A549 (cell line): ENCODE measurements at regions not wholly inside any gene's neighbourhood (a gene's known extent, or its start where the extent isn't known, plus 50 kb on each side); places are given as distances from the start of the nearest gene placed in this dataset.
A peak's percentile ranks its signal among the peaks of the same experiment; 100 is the strongest.

ENCODE experiments used
- ATAC-seq, 2 experiments: fragments of 200-7000 bp in 1 of 2; fragments of >200 bp in 1 of 2; cut with Nextera tagmentation in 1 of 2; cut with Tn5 transposase in 1 of 2; 3 replicates each; pipeline versions ENCODE4 v1.8.0 to v1.9.1; 2018 to 2020; ENCODE audit warnings: mild to moderate bottlenecking in 1 of 2, moderate library complexity in 1 of 2
- CTCF ChIA-PET: fragments of 300-600 bp; sonication (Branson Sonifier 250); formaldehyde crosslinking; extraction: SDS; loops from one replicate; lab custom pipeline; 2021; ENCODE audit warnings: antibody characterized with exemption, inconsistent platforms; lab: Yijun Ruan, JAX
- POLR2A ChIA-PET: fragments of 350-600 bp; formaldehyde crosslinking; extraction: SDS; loops from one replicate; lab custom pipeline; 2021; ENCODE audit warnings: antibody characterized with exemption, inconsistent platforms; lab: Yijun Ruan, JAX
- DNase-seq, 2 experiments: peaks; one replicate each; pipeline versions ENCODE4 v3.0.0 to v3.0.0-alpha.2; 2011 to 2016; ENCODE audit warnings: low read depth in 1 of 2, low spot score in 1 of 2
- FAIRE-seq: peaks from 2 replicates; lab custom pipeline; 2011; peaks lifted over from hg19 to GRCh38; lab: Jason Lieb, UNC
- H3K27ac ChIP-seq, 2 experiments: fragments of >200 bp; sonication (Bioruptor Twin); formaldehyde crosslinking; 3 replicates each; pipeline ENCODE4 v1.5.1; 2016 to 2017
- H3K4me1 ChIP-seq: fragments of >200 bp; sonication (Bioruptor Twin); formaldehyde crosslinking; 3 replicates; pipeline ENCODE4 v1.6.1; 2016
- H3K4me2 ChIP-seq: fragments of >200 bp; sonication (Bioruptor Twin); formaldehyde crosslinking; 3 replicates; pipeline ENCODE4 v1.6.1; 2016
- H3K4me3 ChIP-seq: fragments of >200 bp; sonication (Bioruptor Twin); formaldehyde crosslinking; 3 replicates; pipeline ENCODE4 v1.5.1; 2016
- H3K9me3 ChIP-seq: fragments of >200 bp; sonication (Bioruptor Twin); formaldehyde crosslinking; 3 replicates; pipeline ENCODE4 v1.6.1; 2016
- ATOH8 ChIP-seq: fragments of 250-450 bp; sonication (Bioruptor Pico); IDR thresholded peaks from 2 replicates; pipeline ENCODE4 v1.5.0; 2020; ENCODE audit warnings: low read depth, mild to moderate bottlenecking, moderate library complexity
- CEBPB ChIP-seq, 2 experiments: fragments of >200 bp in 1 of 2; sonication (Bioruptor Twin) in 1 of 2; formaldehyde crosslinking in 1 of 2; IDR thresholded peaks; 2 replicates each; pipeline ENCODE4 v1.6.1; 2012 to 2016
- E2F6 ChIP-seq: IDR thresholded peaks from 2 replicates; pipeline ENCODE4 v1.6.1; 2012; ENCODE audit warnings: low read depth, borderline replicate concordance
- FOSL2 ChIP-seq, 2 experiments: fragments of 450-650 bp in 1 of 2; fragments of >200 bp in 1 of 2; sonication (Bioruptor Twin) in 1 of 2; formaldehyde crosslinking; IDR thresholded peaks; 2 replicates each; pipeline versions ENCODE4 v1.5.0 to v1.6.1; 2016 to 2020; ENCODE audit warnings: mild to moderate bottlenecking in 1 of 2, moderate library complexity in 1 of 2
- HMGXB4 ChIP-seq: fragments of 250-450 bp; sonication (Bioruptor Pico); IDR thresholded peaks from 2 replicates; pipeline ENCODE4 v1.5.0; 2021; ENCODE audit warnings: mild to moderate bottlenecking, moderate library complexity, borderline replicate concordance
- JUN ChIP-seq, 2 experiments: fragments of >200 bp; sonication (Bioruptor Twin); formaldehyde crosslinking; IDR thresholded peaks; 2 replicates in 1 of 2; 3 replicates in 1 of 2; pipeline ENCODE4 v1.6.1; 2016 to 2017
- KDM5A ChIP-seq: fragments of 200-600 bp; sonication (generic); IDR thresholded peaks from 2 replicates; pipeline ENCODE4 v1.6.1; 2016; ENCODE audit warnings: antibody characterized with exemption, mild to moderate bottlenecking
- MAX ChIP-seq: IDR thresholded peaks from 2 replicates; pipeline ENCODE4 v1.6.1; 2012
- MAZ ChIP-seq: fragments of 150-350 bp; IDR thresholded peaks from 2 replicates; pipeline ENCODE4 v1.6.1; 2014; ENCODE audit warnings: antibody characterized with exemption, low read depth, low read length, borderline replicate concordance
- MYC ChIP-seq: IDR thresholded peaks from 2 replicates; pipeline ENCODE4 v1.6.1; 2012; ENCODE audit warnings: mild to moderate bottlenecking, inconsistent platforms, low read length, improper control_type of control experiment, borderline replicate concordance
- NFE2L2 ChIP-seq: fragments of 150-350 bp; conservative IDR thresholded peaks from 2 replicates; pipeline ENCODE4 v1.6.1; 2014; ENCODE audit warnings: low read length
- POLR2AphosphoS2 ChIP-seq: conservative IDR thresholded peaks from 2 replicates; pipeline ENCODE4 v1.6.1; 2012; ENCODE audit warnings: low read length, improper control_type of control experiment, inconsistent platforms
- RAD21 ChIP-seq, 2 experiments: fragments of >200 bp in 1 of 2; sonication (Bioruptor Twin) in 1 of 2; formaldehyde crosslinking in 1 of 2; IDR thresholded peaks in 1 of 2; conservative IDR thresholded peaks in 1 of 2; 2 replicates in 1 of 2; 3 replicates in 1 of 2; pipeline ENCODE4 v1.6.1; 2012 to 2018; ENCODE audit warnings: inconsistent platforms in 1 of 2
- RARB ChIP-seq: fragments of 250-450 bp; sonication (Bioruptor Pico); IDR thresholded peaks from 2 replicates; pipeline ENCODE4 v1.8.0; 2021; ENCODE audit warnings: mild to moderate bottlenecking, moderate library complexity
- USF2 ChIP-seq: fragments of 450-650 bp; IDR thresholded peaks from 2 replicates; pipeline ENCODE4 v1.6.1; 2014; ENCODE audit warnings: antibody characterized with exemption
- ZNF302 ChIP-seq: fragments of 250-450 bp; sonication (Bioruptor Pico); IDR thresholded peaks from 2 replicates; pipeline ENCODE4 v1.9.0; 2021; ENCODE audit warnings: inconsistent platforms, mild to moderate bottlenecking, moderate library complexity
- WGBS: methylation state at CpG from one replicate; pipeline ENCODE4 v1.1.6; 2017; ENCODE audit errors: missing lambda C conversion rate; 5-methylcytosine and 5-hydroxymethylcytosine counted together
- small RNA-seq, 6 experiments: library from RNA; depleted of rRNA; stranded (forward); fragments of <200 nt; gene quantifications; one replicate each; pipeline ENCODE3, GENCODE V24; 2012
- TF ChIP-seq, protein P1 (sequence below): fragments of >200 bp; sonication (Bioruptor Twin); formaldehyde crosslinking; IDR thresholded peaks from 2 replicates; pipeline ENCODE4 v1.6.1; 2016

DNA sequence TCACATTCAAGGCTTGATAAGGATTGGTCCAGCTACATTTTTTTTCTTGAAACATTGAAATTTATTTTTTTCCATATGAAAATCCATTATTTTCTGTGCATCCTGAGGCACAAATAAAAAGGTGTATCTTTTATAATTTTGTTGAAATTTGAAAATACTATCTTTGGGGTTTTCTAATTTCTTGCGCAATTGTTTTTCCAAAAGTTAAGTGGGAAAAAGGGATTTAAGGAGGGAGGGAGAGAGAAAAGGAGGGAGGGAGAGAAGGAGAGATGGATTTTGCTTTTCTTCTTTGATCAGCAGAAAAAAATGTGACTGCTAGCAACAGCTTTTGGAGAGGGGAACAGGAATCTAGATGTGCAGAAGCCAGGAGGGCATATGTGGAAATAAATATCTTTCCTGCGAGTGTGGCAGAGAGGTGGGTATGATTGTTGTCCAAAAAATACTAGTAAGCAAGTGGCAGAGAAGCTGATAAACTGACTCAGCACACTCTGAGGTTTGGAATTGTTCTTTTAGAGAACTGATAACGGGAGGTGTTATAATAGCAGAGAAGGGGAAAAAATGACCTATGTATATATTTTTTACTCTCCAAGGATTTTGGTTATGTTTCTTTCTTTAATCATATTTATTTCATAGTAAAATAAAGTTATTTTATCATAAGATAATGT lies 61.2 kb upstream of the EDNRB start:
- Histone ChIP-seq H3K4me2 (no peak overlapping the region), H3K4me3 (no peak overlapping the region), H3K4me1 (no peaks in the 10 kb centered on the region; the same call in 2 of the 3 replicates), H3K27ac (peak overlapping the region in 1 of 2 experiments; percentile 28; a peak in 1 of 6 replicates), H3K9me3 (no peaks in the 10 kb centered on the region)
- no peak for TF ChIP-seq POLR2AphosphoS2
- no peak for TF ChIP-seq NFE2L2
- TF ChIP-seq E2F6: no peak
- peak; percentile 15 to 24; a peak in 1 of 4 replicates for TF ChIP-seq CEBPB (IDR thresholded peaks at IDR 0.05)
- no peak for FAIRE-seq
- CTCF ChIA-PET: no interaction called here
- POLR2A ChIA-PET: no interaction called here
- ATAC-seq: no peak
- 74% methylated on average over 3 of the region's 3 CpGs for WGBS
- DNase-seq: no peak

DNA sequence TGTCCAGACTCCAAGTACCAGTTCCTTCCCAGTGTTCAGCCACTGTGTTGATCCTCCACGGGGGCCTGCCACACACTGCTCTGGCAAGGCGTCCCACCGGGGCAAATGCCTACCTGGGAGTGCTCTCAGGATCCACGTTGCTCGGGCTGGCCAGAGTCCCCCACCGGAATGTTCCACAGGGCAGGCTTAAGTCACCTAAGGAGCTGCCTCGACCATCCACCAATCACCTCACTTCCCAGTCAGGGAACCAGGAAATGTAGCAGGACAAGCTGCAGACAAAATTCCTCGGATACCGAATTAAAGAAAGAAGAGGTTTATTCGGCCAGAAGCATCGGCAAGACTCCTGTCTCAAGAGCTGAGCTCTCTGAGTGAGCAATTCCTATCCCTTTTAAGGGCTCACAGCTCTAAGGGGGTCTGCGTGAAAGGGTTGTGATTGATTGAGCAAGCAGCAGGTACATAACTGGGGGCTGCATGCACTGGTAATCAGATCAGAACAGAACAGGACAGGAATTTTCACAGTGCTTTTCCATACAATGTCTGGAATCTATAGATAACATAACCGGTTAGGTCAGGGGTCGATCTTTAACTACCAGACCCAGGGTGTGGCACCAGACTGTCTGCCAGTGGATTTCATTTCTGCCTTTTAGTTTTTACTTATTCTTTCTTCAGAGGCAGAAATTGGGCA lies 56.9 kb upstream of the EDNRB start:
- Histone ChIP-seq H3K4me3 (no peak overlapping the region), H3K27ac (no peak overlapping the region), H3K9me3 (no peaks in the 10 kb centered on the region), H3K4me1 (no peaks in the 10 kb centered on the region; the same call in 2 of the 3 replicates), H3K4me2 (no peak overlapping the region)
- no peak for ATAC-seq
- TF ChIP-seq MAX (no peak), KDM5A (no peak), FOSL2 (IDR thresholded peaks at IDR 0.05) (no peak), FOSL2 (CRISPR knock-in tag; IDR thresholded peaks at IDR 0.05) (no peak), ZNF302 (CRISPR knock-in tag) (no peak), MAZ (no peak), RARB (CRISPR knock-in tag) (no peak), USF2 (no peak), RAD21 (conservative IDR thresholded peaks at IDR 0.05 in 1 of 2, IDR thresholded peaks at IDR 0.05 in 1 of 2) (no peak), HMGXB4 (no peak), MYC (no peak), JUN (IDR thresholded peaks at IDR 0.05) (no peak)
- TF ChIP-seq, protein P1, sequence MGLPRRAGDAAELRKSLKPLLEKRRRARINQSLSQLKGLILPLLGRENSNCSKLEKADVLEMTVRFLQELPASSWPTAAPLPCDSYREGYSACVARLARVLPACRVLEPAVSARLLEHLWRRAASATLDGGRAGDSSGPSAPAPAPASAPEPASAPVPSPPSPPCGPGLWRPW: no peak
- POLR2A ChIA-PET: no interaction called here
- CTCF ChIA-PET: no interaction called here
- no peak for DNase-seq
- no peak for FAIRE-seq
- WGBS: 70% methylated on average over 11 of the region's 14 CpGs

- H3K4me3 ChIP-seq: no peak overlapping the region
- ChIA-PET POLR2A (no interaction called here), CTCF (no interaction called here)
- H3K4me2 ChIP-seq: no peak overlapping the region
- no peak for ATAC-seq
- no peak for FAIRE-seq
- 39% methylated on average over 5 of the region's 5 CpGs for WGBS
- H3K9me3 ChIP-seq: no peaks in the 10 kb centered on the region
- H3K4me1 ChIP-seq: no peaks in the 10 kb centered on the region
- no peak overlapping the region for H3K27ac ChIP-seq
- TF ChIP-seq ATOH8 (CRISPR knock-in tag): no peak
- no peak for TF ChIP-seq KDM5A
- no peak for DNase-seq
Observed at GRCh38 chr13:77969299-77969698, 50.7 kb upstream of the EDNRB start.

Small RNA genes lying in the stretch of these regions (small RNA-seq; reads per million reads assigned to genes)
- gene RNY3P3: 0 reads per million in 6 experiments
